Tongue (tissue), 1 donor: ENCODE measurements at regions not wholly inside any gene's neighbourhood (a gene's known extent, or its start where the extent isn't known, plus 50 kb on each side); places are given as distances from the start of the nearest gene placed in this dataset.
"Not testable (repeated sequence)": the region's sequence is repeated elsewhere in the genome, so short reads cannot be mapped to it uniquely, and the experiment has no call there.

ENCODE experiments used
- DNase-seq: peaks from one replicate; pipeline ENCODE4 v3.0.0-alpha.2; 2015

DNA sequence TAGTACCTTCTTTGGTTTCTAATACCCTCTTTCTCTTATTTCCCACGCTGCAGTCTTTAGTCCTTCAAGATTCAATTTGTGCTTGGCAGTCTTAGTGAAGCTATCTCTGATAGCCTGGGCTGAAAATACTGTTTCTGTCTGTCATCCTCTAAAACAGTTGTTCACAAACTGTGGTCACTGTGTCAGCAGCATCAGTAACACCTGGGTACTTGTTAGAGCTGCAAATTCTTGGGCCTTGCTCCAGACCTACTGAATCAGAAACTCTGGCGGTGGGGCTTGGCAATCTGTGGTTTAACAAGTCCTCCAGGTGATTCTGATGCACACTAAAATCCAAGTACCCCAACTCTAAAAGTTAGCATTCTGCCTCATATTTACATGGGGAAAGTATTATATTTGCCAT lies 217.5 kb upstream of the SEL1L start:
- no peak for DNase-seq

DNA sequence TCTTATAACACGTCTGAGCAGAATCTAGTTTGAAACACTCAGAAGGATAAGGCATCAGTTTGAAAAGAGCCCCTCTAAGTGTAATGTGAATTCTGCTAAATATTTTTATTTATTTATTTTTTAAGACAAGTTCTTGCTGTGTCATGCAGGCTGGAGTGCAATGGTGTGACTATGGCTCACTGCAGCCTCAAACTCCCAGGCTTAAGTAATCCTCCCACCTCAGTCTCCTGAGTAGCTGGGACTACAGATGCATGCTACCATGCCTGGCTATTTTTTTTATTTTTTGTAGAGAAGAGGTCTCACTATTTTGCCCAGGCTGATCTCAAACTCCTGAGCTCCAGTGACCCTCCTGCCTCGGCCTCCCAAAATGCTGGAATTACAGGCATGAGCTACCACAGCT lies 225.9 kb upstream of the SEL1L start:
- no peak for DNase-seq

DNA sequence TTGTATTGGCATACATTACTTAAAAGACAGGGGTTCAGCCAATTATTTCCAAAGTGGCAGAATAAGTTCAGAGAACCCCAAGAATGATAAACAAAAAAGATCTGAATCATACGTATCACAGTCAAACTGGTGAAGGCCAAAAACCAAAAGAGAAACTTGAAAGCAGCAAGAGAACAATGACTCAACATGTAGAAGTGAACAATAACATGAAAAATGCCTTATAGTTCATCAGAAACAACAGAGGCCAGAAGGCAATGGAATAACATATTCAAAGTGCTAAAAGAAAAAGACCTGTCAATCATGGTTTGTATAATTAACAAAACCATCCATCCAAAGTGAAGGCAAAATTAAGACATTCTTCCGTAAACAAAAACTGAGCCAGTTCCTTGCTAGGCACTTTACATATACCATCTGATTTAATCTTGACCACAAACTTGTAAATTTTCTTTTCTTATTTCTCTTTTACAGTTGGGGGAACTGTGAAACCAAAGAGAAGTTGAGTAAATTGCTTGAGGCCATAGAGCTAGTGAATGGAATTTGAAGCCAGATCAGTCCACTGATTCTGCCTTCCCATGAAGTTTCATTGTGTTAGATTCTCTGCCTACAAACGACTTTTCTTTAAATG lies 232.1 kb upstream of the SEL1L start:
- no peak for DNase-seq

- DNase-seq: no peak
Observed at GRCh38 chr14:81766321-81766915, 232.8 kb upstream of the SEL1L start.

- no peak for DNase-seq
Observed at GRCh38 chr14:81767266-81767995, 233.8 kb upstream of the SEL1L start.

DNA sequence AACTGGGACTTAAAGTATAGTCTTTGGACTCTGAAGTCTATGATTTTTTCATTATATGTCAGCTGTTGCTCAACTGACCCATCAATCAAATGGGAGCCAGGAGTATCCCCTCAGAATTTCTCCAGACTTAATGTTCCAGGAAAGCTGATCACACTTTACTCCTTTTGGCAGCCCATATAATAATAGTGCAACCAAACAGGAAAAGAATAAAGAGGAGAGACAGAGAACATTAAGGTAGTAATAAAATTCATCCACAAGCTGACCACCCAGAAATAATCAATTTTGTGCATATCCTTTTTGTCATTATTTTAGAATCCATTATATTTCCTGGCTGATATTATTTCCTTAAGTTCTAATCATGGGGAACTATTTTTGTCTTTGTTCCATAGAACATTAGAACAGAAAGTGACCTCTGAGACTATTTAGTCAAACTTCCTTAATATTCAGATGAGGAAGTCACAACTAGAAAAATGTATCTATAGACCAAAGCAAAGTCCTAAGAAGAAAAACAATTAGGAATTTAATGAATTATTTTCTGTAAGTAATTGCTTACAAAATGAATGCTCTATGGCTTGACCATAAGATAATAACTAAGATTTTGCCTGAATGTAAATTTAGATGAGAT lies 238.1 kb upstream of the SEL1L start:
- no peak for DNase-seq

DNA sequence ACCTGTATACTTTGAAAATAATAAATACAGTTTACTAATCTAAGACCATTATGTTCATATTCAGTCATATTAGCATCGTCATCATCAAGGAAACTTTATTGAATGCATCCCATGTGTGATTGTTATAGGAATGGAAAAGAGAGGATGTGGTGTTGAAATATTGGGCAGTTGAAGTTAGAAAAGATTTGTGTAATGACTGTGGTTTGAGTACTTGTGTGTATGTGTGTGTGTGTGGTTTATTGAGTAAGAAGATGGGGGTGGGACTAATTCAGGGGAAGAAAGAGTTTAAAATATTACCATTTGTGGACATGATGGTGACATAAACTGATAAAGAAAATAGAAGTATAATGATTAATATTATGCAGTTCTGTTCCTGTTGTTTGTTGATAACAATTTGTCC lies 238.7 kb upstream of the SEL1L start:
- DNase-seq: no peak

- no peak for DNase-seq
Observed at GRCh38 chr14:81776531-81776930, 242.9 kb upstream of the SEL1L start.

- DNase-seq: not testable (repeated sequence)
Observed at GRCh38 chr14:81781798-81782197, 248.1 kb upstream of the SEL1L start.

GRCh38 chr14:81784084-81784483 lies 250.4 kb upstream of the SEL1L start:
- no peak for DNase-seq

GRCh38 chr14:81797315-81797714 lies 263.7 kb upstream of the SEL1L start:
- DNase-seq: peak; percentile 90

DNA sequence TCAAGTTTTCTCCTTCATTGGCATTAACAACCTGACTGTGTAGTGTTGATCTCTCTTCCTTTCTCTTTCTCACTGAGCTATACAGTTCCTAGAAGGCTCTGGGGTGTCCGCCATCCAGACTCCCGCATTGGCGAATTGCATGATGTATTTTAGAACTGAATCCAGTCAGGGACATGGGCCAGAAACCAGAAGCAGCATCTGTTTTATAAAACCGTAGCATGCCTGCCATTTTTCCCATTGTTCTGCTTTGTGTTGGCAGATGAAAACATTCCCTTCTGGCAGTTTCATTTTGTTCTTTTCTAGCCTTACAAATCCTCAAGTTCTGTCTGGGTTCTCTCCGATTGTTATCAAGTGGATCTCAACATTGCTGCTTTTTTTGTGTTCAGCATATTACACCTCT lies 268.3 kb upstream of the SEL1L start:
- peak; percentile 83 for DNase-seq

- peak; percentile 45 for DNase-seq
Observed at GRCh38 chr14:81802341-81802740, 268.7 kb upstream of the SEL1L start.

DNA sequence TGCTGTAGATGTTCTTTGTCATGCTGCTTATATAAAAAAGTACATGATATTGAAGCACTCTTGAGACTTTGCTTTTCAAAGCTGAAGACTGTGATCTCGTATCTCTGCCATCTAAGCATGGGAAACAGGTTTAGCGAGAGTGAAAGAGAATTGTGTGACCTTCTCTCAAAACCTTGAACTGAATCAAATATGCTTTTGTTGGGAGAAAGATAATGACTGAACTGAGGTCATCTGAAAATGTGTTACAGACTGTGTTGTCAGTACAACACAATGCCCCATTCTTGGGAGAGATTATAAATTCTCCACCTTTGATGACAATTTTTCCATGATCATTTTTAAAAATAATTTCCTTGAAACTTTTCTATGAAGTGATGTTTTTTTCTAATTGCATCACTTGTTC lies 272.1 kb upstream of the SEL1L start:
- DNase-seq: no peak

DNA sequence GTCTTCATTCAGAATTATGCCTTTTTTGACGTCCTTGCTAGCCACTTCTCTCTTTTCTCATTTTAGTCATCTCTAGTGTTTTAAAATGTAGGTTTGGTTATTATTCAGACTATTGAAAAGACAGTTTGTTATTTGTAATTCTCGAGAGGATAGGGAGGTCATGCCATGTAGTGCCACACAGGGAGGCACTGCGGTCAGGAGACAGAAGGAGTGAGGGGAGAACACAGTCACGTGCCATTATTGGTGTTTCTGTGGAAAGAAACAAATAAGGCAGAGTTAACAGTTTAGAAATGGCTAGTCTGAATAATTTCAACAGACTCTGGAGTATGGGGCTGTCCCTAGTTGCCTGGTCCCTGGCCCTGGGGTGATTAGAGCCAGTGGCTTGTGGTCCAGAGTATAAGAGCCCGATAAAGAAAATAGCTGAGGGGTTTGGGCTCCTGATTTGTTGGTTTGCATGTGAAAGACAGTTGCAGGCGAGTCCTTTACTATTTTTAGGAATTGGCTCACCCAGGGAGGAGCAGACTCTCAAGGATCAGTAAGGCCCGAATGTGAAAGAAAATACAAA lies 278.1 kb upstream of the SEL1L start:
- DNase-seq: no peak

DNA sequence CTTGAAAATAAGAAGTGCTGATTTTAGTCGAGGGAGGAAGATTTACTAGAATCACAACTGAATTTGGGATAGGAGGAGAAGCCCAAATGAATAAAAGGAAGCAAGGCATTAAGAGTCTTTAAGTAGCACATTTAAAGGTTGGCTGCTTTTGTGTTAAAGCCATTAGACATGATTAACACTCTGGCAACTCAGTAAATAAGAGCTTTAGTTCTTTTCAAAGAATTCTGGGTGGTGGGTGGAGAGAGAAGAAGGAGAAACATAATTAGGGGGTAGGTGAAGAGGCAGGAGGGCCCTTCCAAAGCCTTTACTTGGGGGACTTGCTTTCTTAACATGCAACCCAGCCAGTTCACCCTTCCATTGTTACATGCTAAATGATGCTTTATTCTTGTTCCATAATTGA lies 284.6 kb upstream of the SEL1L start:
- no peak for DNase-seq

DNA sequence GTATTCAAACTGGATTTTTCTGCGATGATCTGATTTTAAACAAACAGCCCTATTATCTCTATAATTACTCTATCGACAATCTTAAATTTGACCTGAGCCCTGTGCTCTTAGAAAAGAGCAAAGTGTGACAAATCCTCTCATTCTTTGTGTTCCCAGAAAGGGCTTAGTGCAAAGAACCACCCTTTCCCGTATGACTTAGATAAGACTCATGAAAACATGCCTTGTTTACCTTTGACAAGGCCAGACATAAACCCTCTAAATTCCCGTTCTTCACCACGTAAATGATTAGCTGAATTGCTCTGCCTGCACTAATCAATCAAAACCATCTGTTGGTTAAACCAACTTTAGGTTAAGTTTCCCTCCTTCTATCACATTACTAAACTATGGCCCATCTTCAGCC lies 285.7 kb upstream of the SEL1L start:
- DNase-seq: no peak

- no peak for DNase-seq
Observed at GRCh38 chr14:81819910-81820309, 286.3 kb upstream of the SEL1L start.

DNA sequence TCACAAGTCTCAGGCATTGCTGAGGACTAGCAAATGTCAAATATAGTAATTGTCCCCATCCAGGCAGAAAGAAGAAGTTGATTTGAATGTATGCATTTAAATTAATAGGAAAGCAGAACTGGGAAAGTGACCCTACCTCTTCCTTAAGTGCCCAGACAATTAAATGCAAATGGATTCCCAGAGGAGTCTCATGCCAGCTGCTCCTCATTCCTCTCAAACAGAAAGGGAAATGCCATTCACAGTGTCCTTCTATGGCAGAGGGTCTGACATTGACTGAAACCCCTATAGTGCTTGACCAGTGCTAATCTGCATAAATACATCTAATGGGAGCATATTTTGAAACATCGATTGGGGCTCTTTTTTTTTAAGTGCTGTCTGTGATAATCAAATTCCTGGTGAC lies 292.4 kb upstream of the SEL1L start:
- no peak for DNase-seq

- DNase-seq: no peak
Observed at GRCh38 chr14:81829447-81829846, 295.8 kb upstream of the SEL1L start.

- DNase-seq: peak; percentile 78
Observed at GRCh38 chr14:81831128-81831820, 297.6 kb upstream of the SEL1L start.

- no peak for DNase-seq
Observed at GRCh38 chr14:81834308-81834707, 300.7 kb upstream of the SEL1L start.
